ENCODE measurements at regions not wholly inside any gene's neighbourhood (a gene's known extent, or its start where the extent isn't known, plus 50 kb on each side); places are given as distances from the start of the nearest gene placed in this dataset.

GRCh38 chr11:134466610-134467567 lies 54.8 kb upstream of the B3GAT1 start:
- TF ChIP-seq POLR2A (IDR thresholded peaks at IDR 0.05; ENCODE audit: extremely low read depth, insufficient read length) = no peak
- TF ChIP-seq MYC (IDR thresholded peaks at IDR 0.05; ENCODE audit: low read depth, low read length) = no peak

Measured in NB4 (cell line).